Activated naive CD8-positive, alpha-beta T cell treated with anti-CD3 and anti-CD28 coated beads for 36 hours (primary cell): ENCODE measurements at regions not wholly inside any gene's neighbourhood (a gene's known extent, or its start where the extent isn't known, plus 50 kb on each side); places are given as distances from the start of the nearest gene placed in this dataset.

Experiments used
- DNase-seq: peaks from one replicate; pipeline ENCODE4 v3.0.0; 2021
- H3K27ac Mint-ChIP-seq: one replicate; pipeline ENCODE4 v1.8.0; 2022; ENCODE audit warnings: mild to moderate bottlenecking, moderate library complexity, mixed read lengths
- H3K27me3 Mint-ChIP-seq: one replicate; pipeline ENCODE4 v1.8.0; 2022; ENCODE audit warnings: mild to moderate bottlenecking, mixed read lengths
- H3K36me3 Mint-ChIP-seq: one replicate; pipeline ENCODE4 v1.8.0; 2021; ENCODE audit warnings: mild to moderate bottlenecking, mixed read lengths
- H3K4me1 Mint-ChIP-seq: one replicate; pipeline ENCODE4 v1.8.0; 2021; ENCODE audit warnings: mixed read lengths
- H3K4me3 Mint-ChIP-seq: one replicate; pipeline ENCODE4 v1.8.0; 2022; ENCODE audit warnings: mild to moderate bottlenecking, moderate library complexity, mixed read lengths
- H3K9me3 Mint-ChIP-seq: one replicate; pipeline ENCODE4 v1.8.0; 2022; ENCODE audit warnings: mixed read lengths

GRCh38 chr4:111754003-111754402, 391.3 kb upstream of the FAM241A start:
- Mint-ChIP-seq H3K9me3 (no peaks in the 10 kb centered on the region), H3K4me3 (no peak overlapping the region), H3K4me1 (no peaks in the 10 kb centered on the region), H3K36me3 (no peaks in the 10 kb centered on the region), H3K27me3 (no peaks in the 10 kb centered on the region), H3K27ac (no peak overlapping the region)
- DNase-seq = no peak

- Mint-ChIP-seq H3K9me3 (no peaks in the 10 kb centered on the region), H3K27me3 (no peaks in the 10 kb centered on the region), H3K4me1 (no peaks in the 10 kb centered on the region), H3K27ac (no peak overlapping the region), H3K36me3 (no peaks in the 10 kb centered on the region), H3K4me3 (no peak overlapping the region)
- no peak for DNase-seq
Measured at GRCh38 chr4:111755571-111755970, 389.7 kb upstream of the FAM241A start.

- Mint-ChIP-seq H3K4me3 (no peak overlapping the region), H3K9me3 (peaks cover 2% of the 10 kb centered on the region), H3K36me3 (no peaks in the 10 kb centered on the region), H3K27ac (no peak overlapping the region), H3K4me1 (no peaks in the 10 kb centered on the region), H3K27me3 (no peaks in the 10 kb centered on the region)
- DNase-seq = no peak
Measured at GRCh38 chr4:111761531-111761930, 383.7 kb upstream of the FAM241A start.

- Mint-ChIP-seq H3K27ac (no peak overlapping the region), H3K9me3 (peaks cover 3% of the 10 kb centered on the region), H3K27me3 (no peaks in the 10 kb centered on the region), H3K36me3 (no peaks in the 10 kb centered on the region), H3K4me3 (no peak overlapping the region), H3K4me1 (no peaks in the 10 kb centered on the region)
- no peak for DNase-seq
Measured at GRCh38 chr4:111770514-111770913, 374.7 kb upstream of the FAM241A start.

- no peak for DNase-seq
- H3K27me3 Mint-ChIP-seq = no peaks in the 10 kb centered on the region
- no peak overlapping the region for H3K27ac Mint-ChIP-seq
- H3K4me3 Mint-ChIP-seq = no peak overlapping the region
- no peaks in the 10 kb centered on the region for H3K9me3 Mint-ChIP-seq
- H3K36me3 Mint-ChIP-seq = no peaks in the 10 kb centered on the region
- H3K4me1 Mint-ChIP-seq = no peaks in the 10 kb centered on the region
Measured at GRCh38 chr4:111773858-111774257, 371.4 kb upstream of the FAM241A start.

- no peaks in the 10 kb centered on the region for H3K27me3 Mint-ChIP-seq
- no peaks in the 10 kb centered on the region for H3K4me1 Mint-ChIP-seq
- H3K27ac Mint-ChIP-seq = no peak overlapping the region
- DNase-seq = no peak
- no peak overlapping the region for H3K4me3 Mint-ChIP-seq
- H3K9me3 Mint-ChIP-seq = no peaks in the 10 kb centered on the region
- no peaks in the 10 kb centered on the region for H3K36me3 Mint-ChIP-seq
Measured at GRCh38 chr4:111775556-111776297, 369.5 kb upstream of the FAM241A start.

GRCh38 chr4:111776561-111776960, 368.7 kb upstream of the FAM241A start:
- Mint-ChIP-seq H3K27me3 (no peaks in the 10 kb centered on the region), H3K4me3 (no peak overlapping the region), H3K9me3 (no peaks in the 10 kb centered on the region), H3K36me3 (no peaks in the 10 kb centered on the region), H3K4me1 (no peaks in the 10 kb centered on the region), H3K27ac (no peak overlapping the region)
- no peak for DNase-seq

GRCh38 chr4:111778543-111778942, 366.7 kb upstream of the FAM241A start:
- Mint-ChIP-seq H3K27me3 (no peaks in the 10 kb centered on the region), H3K4me1 (no peaks in the 10 kb centered on the region), H3K36me3 (no peaks in the 10 kb centered on the region), H3K4me3 (no peak overlapping the region), H3K9me3 (no peaks in the 10 kb centered on the region), H3K27ac (no peak overlapping the region)
- no peak for DNase-seq

- no peak for DNase-seq
- Mint-ChIP-seq H3K27me3 (no peaks in the 10 kb centered on the region), H3K27ac (no peak overlapping the region), H3K36me3 (no peaks in the 10 kb centered on the region), H3K9me3 (no peaks in the 10 kb centered on the region), H3K4me3 (no peak overlapping the region), H3K4me1 (no peaks in the 10 kb centered on the region)
Measured at GRCh38 chr4:111780965-111781364, 364.3 kb upstream of the FAM241A start.

- H3K36me3 Mint-ChIP-seq = no peaks in the 10 kb centered on the region
- no peak for DNase-seq
- no peak overlapping the region for H3K27ac Mint-ChIP-seq
- no peaks in the 10 kb centered on the region for H3K27me3 Mint-ChIP-seq
- H3K4me1 Mint-ChIP-seq = no peaks in the 10 kb centered on the region
- no peaks in the 10 kb centered on the region for H3K9me3 Mint-ChIP-seq
- no peak overlapping the region for H3K4me3 Mint-ChIP-seq
Measured at GRCh38 chr4:111781611-111782010, 363.6 kb upstream of the FAM241A start.

GRCh38 chr4:111788099-111788498, 357.2 kb upstream of the FAM241A start:
- no peak overlapping the region for H3K4me3 Mint-ChIP-seq
- H3K27me3 Mint-ChIP-seq = no peaks in the 10 kb centered on the region
- no peaks in the 10 kb centered on the region for H3K9me3 Mint-ChIP-seq
- H3K36me3 Mint-ChIP-seq = no peaks in the 10 kb centered on the region
- H3K27ac Mint-ChIP-seq = no peak overlapping the region
- no peaks in the 10 kb centered on the region for H3K4me1 Mint-ChIP-seq
- DNase-seq = no peak

- no peak for DNase-seq
- no peaks in the 10 kb centered on the region for H3K9me3 Mint-ChIP-seq
- H3K27me3 Mint-ChIP-seq = no peaks in the 10 kb centered on the region
- no peaks in the 10 kb centered on the region for H3K4me1 Mint-ChIP-seq
- H3K4me3 Mint-ChIP-seq = no peak overlapping the region
- no peaks in the 10 kb centered on the region for H3K36me3 Mint-ChIP-seq
- H3K27ac Mint-ChIP-seq = no peak overlapping the region
Measured at GRCh38 chr4:111789901-111790640, 355.2 kb upstream of the FAM241A start.

GRCh38 chr4:111792632-111793031, 352.6 kb upstream of the FAM241A start:
- Mint-ChIP-seq H3K27ac (no peak overlapping the region), H3K4me1 (no peaks in the 10 kb centered on the region), H3K4me3 (no peak overlapping the region), H3K9me3 (no peaks in the 10 kb centered on the region), H3K27me3 (no peaks in the 10 kb centered on the region), H3K36me3 (no peaks in the 10 kb centered on the region)
- DNase-seq = no peak

- Mint-ChIP-seq H3K4me3 (no peak overlapping the region), H3K27ac (no peak overlapping the region), H3K4me1 (no peaks in the 10 kb centered on the region), H3K9me3 (no peaks in the 10 kb centered on the region), H3K27me3 (no peaks in the 10 kb centered on the region), H3K36me3 (no peaks in the 10 kb centered on the region)
- no peak for DNase-seq
Measured at GRCh38 chr4:111793433-111794091, 351.7 kb upstream of the FAM241A start.

- H3K27ac Mint-ChIP-seq = no peak overlapping the region
- H3K4me1 Mint-ChIP-seq = no peaks in the 10 kb centered on the region
- no peaks in the 10 kb centered on the region for H3K9me3 Mint-ChIP-seq
- H3K27me3 Mint-ChIP-seq = no peaks in the 10 kb centered on the region
- no peak overlapping the region for H3K4me3 Mint-ChIP-seq
- no peaks in the 10 kb centered on the region for H3K36me3 Mint-ChIP-seq
- DNase-seq = no peak
Measured at GRCh38 chr4:111797455-111798163, 347.6 kb upstream of the FAM241A start.
